GM23338 (cell line): ENCODE measurements at regions not wholly inside any gene's neighbourhood (a gene's known extent, or its start where the extent isn't known, plus 50 kb on each side); places are given as distances from the start of the nearest gene placed in this dataset.

Experiments
- ATAC-seq: fragments of 200-7000 bp; cut with Tn5 transposase; 3 replicates; pipeline ENCODE4 v1.9.1; 2020
- DNase-seq: peaks from one replicate; pipeline ENCODE4 v3.0.0-alpha.2; 2015; ENCODE audit warnings: low spot score
- H2AFZ ChIP-seq: fragments of 200-600 bp; sonication (generic); 2 replicates; pipeline ENCODE4 v1.8.0; 2016; ENCODE audit warnings: antibody characterized with exemption, mild to moderate bottlenecking, moderate library complexity
- H3F3A ChIP-seq: fragments of 200-600 bp; sonication (generic); replicated peaks from 2 replicates; pipeline ENCODE4 v1.8.0; 2017; ENCODE audit warnings: antibody characterized with exemption, mixed run types, low read depth
- H3K27ac ChIP-seq: fragments of 200-600 bp; sonication (generic); 2 replicates; pipeline ENCODE4 v1.6.1; 2016; ENCODE audit warnings: low read depth
- H3K27me3 ChIP-seq: fragments of 200-600 bp; sonication (generic); 2 replicates; pipeline ENCODE4 v1.8.0; 2016; ENCODE audit warnings: mild to moderate bottlenecking, mixed run types, moderate library complexity; ENCODE audit not compliant: insufficient read depth
- H3K36me3 ChIP-seq: fragments of 200-600 bp; sonication (generic); 2 replicates; pipeline ENCODE4 v1.8.0; 2016; ENCODE audit warnings: mild to moderate bottlenecking; ENCODE audit not compliant: insufficient read depth
- H3K4me1 ChIP-seq: fragments of 200-600 bp; sonication (generic); 2 replicates; pipeline ENCODE4 v1.8.0; 2016; ENCODE audit warnings: mild to moderate bottlenecking, moderate library complexity; ENCODE audit not compliant: insufficient read depth
- H3K4me2 ChIP-seq: fragments of 200-600 bp; sonication (generic); 2 replicates; pipeline ENCODE4 v1.7.1; 2017; ENCODE audit warnings: mixed run types
- H3K4me3 ChIP-seq: fragments of 200-600 bp; sonication (generic); 2 replicates; pipeline ENCODE4 v1.6.1; 2016; ENCODE audit warnings: mixed run types
- H3K79me2 ChIP-seq: fragments of 200-600 bp; sonication (generic); replicated peaks from 2 replicates; pipeline ENCODE4 v1.8.0; 2017; ENCODE audit warnings: mild to moderate bottlenecking; ENCODE audit not compliant: insufficient read depth
- H3K9me2 ChIP-seq: fragments of 200-600 bp; sonication (generic); 2 replicates; pipeline ENCODE4 v1.8.0; 2017; ENCODE audit not compliant: insufficient read depth
- H4K20me1 ChIP-seq: fragments of 200-600 bp; sonication (generic); replicated peaks from 2 replicates; pipeline ENCODE4 v1.8.0; 2017; ENCODE audit warnings: mild to moderate bottlenecking; ENCODE audit not compliant: insufficient read depth
- H3K27ac Mint-ChIP-seq: 2 replicates; pipeline ENCODE4 v1.8.0; 2020; ENCODE audit warnings: inconsistent platforms, mild to moderate bottlenecking, moderate library complexity, mixed read lengths
- H3K27me3 Mint-ChIP-seq: 3 replicates; pipeline ENCODE4 v1.8.0; 2022; ENCODE audit warnings: low read depth, mild to moderate bottlenecking, moderate library complexity, mixed read lengths, inconsistent platforms; ENCODE audit not compliant: insufficient read depth, poor library complexity
- H3K36me3 Mint-ChIP-seq: 3 replicates; pipeline ENCODE4 v1.8.0; 2021; ENCODE audit warnings: low read depth, mild to moderate bottlenecking, inconsistent platforms, moderate library complexity, mixed read lengths
- H3K4me1 Mint-ChIP-seq: 3 replicates; pipeline ENCODE4 v1.8.0; 2020; ENCODE audit warnings: mild to moderate bottlenecking, inconsistent platforms, mixed read lengths
- H3K4me3 Mint-ChIP-seq: 3 replicates; pipeline ENCODE4 v1.8.0; 2021; ENCODE audit warnings: moderate library complexity, mild to moderate bottlenecking, inconsistent platforms, mixed read lengths
- H3K9me3 Mint-ChIP-seq: 3 replicates; pipeline ENCODE4 v1.8.0; 2020; ENCODE audit warnings: moderate library complexity, mild to moderate bottlenecking, inconsistent platforms, mixed read lengths
- CREB1 ChIP-seq: fragments of 250-450 bp; sonication (Bioruptor Pico); IDR thresholded peaks from 2 replicates; pipeline ENCODE4 v1.5.0; 2020; ENCODE audit warnings: low read depth, mild to moderate bottlenecking, moderate library complexity
- CTCF ChIP-seq, 2 experiments: fragments of 200-600 bp in 1 of 2; sonication (generic) in 1 of 2; conservative IDR thresholded peaks; 2 replicates each; pipeline versions ENCODE4 v1.5.1 to v1.6.1; 2016 to 2017; ENCODE audit warnings: antibody characterized with exemption in 2 of 2, low read depth in 2 of 2, mild to moderate bottlenecking in 2 of 2, moderate library complexity in 1 of 2
- EZH2 ChIP-seq: fragments of 200-600 bp; sonication (generic); IDR thresholded peaks from one replicate; pipeline ENCODE4 v1.8.0; 2017; ENCODE audit warnings: antibody characterized with exemption, mild to moderate bottlenecking, low read depth; ENCODE audit not compliant: unreplicated experiment
- EZH2phosphoT487 ChIP-seq: fragments of 200-600 bp; sonication (generic); IDR thresholded peaks from one replicate; pipeline ENCODE4 v1.8.1; 2018; ENCODE audit warnings: antibody characterized with exemption; ENCODE audit not compliant: unreplicated experiment
- JUNB ChIP-seq: IDR thresholded peaks from one replicate; pipeline ENCODE4 v1.6.1; 2016; ENCODE audit warnings: antibody characterized with exemption; ENCODE audit not compliant: unreplicated experiment
- REST ChIP-seq: IDR thresholded peaks from one replicate; pipeline ENCODE4 v1.6.1; 2018; ENCODE audit warnings: antibody characterized with exemption; ENCODE audit not compliant: unreplicated experiment
- STAT1 ChIP-seq: IDR thresholded peaks from one replicate; pipeline ENCODE4 v1.6.1; 2016; ENCODE audit warnings: antibody characterized with exemption; ENCODE audit not compliant: unreplicated experiment
- ZNF331 ChIP-seq: fragments of 250-450 bp; sonication (Bioruptor Pico); IDR thresholded peaks from 2 replicates; pipeline ENCODE4 v1.5.0; 2020; ENCODE audit warnings: low read depth, mild to moderate bottlenecking, moderate library complexity
- ZNF462 ChIP-seq: fragments of 250-450 bp; sonication (Bioruptor Pico); IDR thresholded peaks from 2 replicates; pipeline ENCODE4 v1.5.0; 2020; ENCODE audit warnings: mild to moderate bottlenecking, moderate library complexity

DNA sequence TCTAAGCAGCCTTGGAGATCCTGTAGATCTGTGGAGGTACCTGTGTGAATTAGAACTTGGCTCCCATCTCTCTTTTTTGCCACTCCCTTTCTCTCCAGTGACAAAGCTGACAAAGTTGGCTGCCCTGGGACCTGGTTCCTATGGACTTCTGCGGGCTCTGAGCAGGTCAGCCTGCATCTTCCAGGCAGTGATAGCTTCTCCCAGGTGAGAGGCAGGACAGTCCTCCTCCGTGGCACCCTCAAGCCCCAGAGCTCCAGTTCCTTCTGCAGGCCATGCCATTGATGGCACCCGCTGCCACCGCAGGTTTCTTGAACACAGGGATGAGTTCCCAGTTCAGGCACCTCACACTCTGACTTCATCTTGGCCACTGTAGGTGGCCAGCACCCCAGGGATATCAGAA is 73.5 kb upstream of the GRB10 start:
- Histone ChIP-seq H2AFZ (no peak overlapping the region), H3K4me1 (no peaks in the 10 kb centered on the region), H3K4me2 (no peak overlapping the region), H3K27me3 (no peaks in the 10 kb centered on the region), H3K79me2 (no peaks in the 10 kb centered on the region), H3K36me3 (no peaks in the 10 kb centered on the region), H3K9me2 (peaks cover 14% of the 10 kb centered on the region), H3K27ac (no peak overlapping the region), H3F3A (no peaks in the 10 kb centered on the region), H3K4me3 (no peak overlapping the region), H4K20me1 (no peaks in the 10 kb centered on the region)
- no peaks in the 10 kb centered on the region; the same call in 2 of the 3 replicates for H3K36me3 Mint-ChIP-seq
- no peaks in the 10 kb centered on the region for H3K4me1 Mint-ChIP-seq
- ATAC-seq (no peak), DNase-seq (no peak)
- H3K27ac Mint-ChIP-seq, result no peak overlapping the region
- no peak for TF ChIP-seq JUNB
- TF ChIP-seq ZNF462 (CRISPR knock-in tag), result no peak
- no peak for TF ChIP-seq REST
- no peak for TF ChIP-seq STAT1
- no peak for TF ChIP-seq EZH2phosphoT487
- TF ChIP-seq CTCF (conservative IDR thresholded peaks at IDR 0.05; ENCODE audit: low read depth in 2 of 2), result no peak
- TF ChIP-seq ZNF331 (CRISPR knock-in tag), result no peak
- no peak for TF ChIP-seq CREB1
- no peak for TF ChIP-seq EZH2
- no peaks in the 10 kb centered on the region for H3K27me3 Mint-ChIP-seq
- H3K9me3 Mint-ChIP-seq, result no peaks in the 10 kb centered on the region
- no peak overlapping the region for H3K4me3 Mint-ChIP-seq
